ENCODE measurements at regions not wholly inside any gene's neighbourhood (a gene's known extent, or its start where the extent isn't known, plus 50 kb on each side); places are given as distances from the start of the nearest gene placed in this dataset.

DNA sequence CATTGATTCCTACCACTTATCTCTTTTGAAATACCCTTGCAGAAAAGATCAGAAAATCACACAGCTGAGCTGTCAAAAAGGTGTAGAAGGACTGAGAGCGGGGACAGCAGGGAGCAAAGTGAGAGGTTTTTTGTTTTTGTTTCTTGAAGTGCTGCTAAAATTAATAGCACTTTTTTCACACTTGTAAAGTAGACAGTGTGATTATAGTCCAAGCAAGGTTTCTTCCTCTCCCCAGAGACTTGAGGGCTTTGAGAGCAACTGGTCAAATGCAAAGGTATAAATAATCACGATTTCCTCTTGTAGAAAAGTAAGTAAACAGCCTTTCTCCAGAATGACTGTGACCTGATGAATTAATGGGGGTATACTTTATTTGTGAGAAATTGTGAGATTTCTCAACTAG, 326.9 kb downstream of the ZNF608 start:
- DNase-seq (ENCODE audit: low spot score): no peak
- TF ChIP-seq, protein P1, sequence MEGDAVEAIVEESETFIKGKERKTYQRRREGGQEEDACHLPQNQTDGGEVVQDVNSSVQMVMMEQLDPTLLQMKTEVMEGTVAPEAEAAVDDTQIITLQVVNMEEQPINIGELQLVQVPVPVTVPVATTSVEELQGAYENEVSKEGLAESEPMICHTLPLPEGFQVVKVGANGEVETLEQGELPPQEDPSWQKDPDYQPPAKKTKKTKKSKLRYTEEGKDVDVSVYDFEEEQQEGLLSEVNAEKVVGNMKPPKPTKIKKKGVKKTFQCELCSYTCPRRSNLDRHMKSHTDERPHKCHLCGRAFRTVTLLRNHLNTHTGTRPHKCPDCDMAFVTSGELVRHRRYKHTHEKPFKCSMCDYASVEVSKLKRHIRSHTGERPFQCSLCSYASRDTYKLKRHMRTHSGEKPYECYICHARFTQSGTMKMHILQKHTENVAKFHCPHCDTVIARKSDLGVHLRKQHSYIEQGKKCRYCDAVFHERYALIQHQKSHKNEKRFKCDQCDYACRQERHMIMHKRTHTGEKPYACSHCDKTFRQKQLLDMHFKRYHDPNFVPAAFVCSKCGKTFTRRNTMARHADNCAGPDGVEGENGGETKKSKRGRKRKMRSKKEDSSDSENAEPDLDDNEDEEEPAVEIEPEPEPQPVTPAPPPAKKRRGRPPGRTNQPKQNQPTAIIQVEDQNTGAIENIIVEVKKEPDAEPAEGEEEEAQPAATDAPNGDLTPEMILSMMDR (conservative IDR thresholded peaks at IDR 0.05; ENCODE audit: low read depth, low read length): no peak
- no peak for TF ChIP-seq EZH2 (IDR thresholded peaks at IDR 0.05; ENCODE audit: borderline replicate concordance, low read depth, low read length, poor library complexity, severe bottlenecking)
- H3K36me3 ChIP-seq (ENCODE audit: insufficient read depth, low read length, poor library complexity, severe bottlenecking): no peaks in the 10 kb centered on the region
- no TSS peak for BruUV-seq (replicated peaks)
- no peak overlapping the region for H3K4me3 ChIP-seq (ENCODE audit: low read depth, low read length, poor library complexity, severe bottlenecking)
- H3K9me3 ChIP-seq (ENCODE audit: low read depth, low read length, poor library complexity, severe bottlenecking): no peaks in the 10 kb centered on the region
- ChIA-PET CTCF (no interaction called here), POLR2A (ENCODE audit: low non-redundant PET) (no interaction called here)
- intact Hi-C loops (cut with micrococcal nuclease; ENCODE audit: unreplicated experiment): no loop called here
- H3K27ac ChIP-seq (ENCODE audit: low read depth, low read length, poor library complexity, severe bottlenecking): no peak overlapping the region
- H3K27me3 ChIP-seq (replicated peaks; ENCODE audit: insufficient read depth, low read depth, low read length, poor library complexity): no peaks in the 10 kb centered on the region
- H3K4me1 ChIP-seq (ENCODE audit: insufficient read depth, low read length, poor library complexity, severe bottlenecking): no peaks in the 10 kb centered on the region

DNA sequence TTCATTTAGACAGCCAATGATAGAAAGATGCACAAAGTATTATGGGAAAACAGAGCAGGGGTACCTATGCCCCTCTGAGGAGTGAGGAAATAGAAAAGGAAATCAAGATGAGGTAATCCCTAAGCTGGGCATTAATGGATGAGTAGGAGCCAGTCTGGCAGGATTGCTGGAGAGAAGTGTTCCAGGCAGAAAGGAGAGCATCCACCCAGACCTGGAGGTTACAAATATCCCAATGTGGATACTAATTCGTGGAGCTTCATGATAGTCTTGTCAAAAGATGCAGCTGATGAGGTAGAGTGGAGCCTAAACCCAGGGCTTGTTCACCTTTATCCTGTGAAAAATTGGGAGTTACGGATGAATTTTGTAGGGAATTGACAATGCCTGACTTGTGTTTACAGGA, 328.0 kb downstream of the ZNF608 start:
- no peaks in the 10 kb centered on the region for H3K9me3 ChIP-seq (ENCODE audit: low read depth, low read length, poor library complexity, severe bottlenecking)
- no peaks in the 10 kb centered on the region for H3K27me3 ChIP-seq (replicated peaks; ENCODE audit: insufficient read depth, low read depth, low read length, poor library complexity)
- TF ChIP-seq, protein P1 (conservative IDR thresholded peaks at IDR 0.05; ENCODE audit: low read depth, low read length): no peak
- no peak for TF ChIP-seq EZH2 (IDR thresholded peaks at IDR 0.05; ENCODE audit: borderline replicate concordance, low read depth, low read length, poor library complexity, severe bottlenecking)
- BruUV-seq (replicated peaks): no TSS peak
- POLR2A ChIA-PET (ENCODE audit: low non-redundant PET): no interaction called here
- H3K36me3 ChIP-seq (ENCODE audit: insufficient read depth, low read length, poor library complexity, severe bottlenecking): no peaks in the 10 kb centered on the region
- H3K4me1 ChIP-seq (ENCODE audit: insufficient read depth, low read length, poor library complexity, severe bottlenecking): no peaks in the 10 kb centered on the region
- DNase-seq (ENCODE audit: low spot score): no peak
- intact Hi-C loops (cut with micrococcal nuclease; ENCODE audit: unreplicated experiment): no loop called here
- CTCF ChIA-PET: no interaction called here
- no peak overlapping the region for H3K27ac ChIP-seq (ENCODE audit: low read depth, low read length, poor library complexity, severe bottlenecking)
- H3K4me3 ChIP-seq (ENCODE audit: low read depth, low read length, poor library complexity, severe bottlenecking): no peak overlapping the region

DNA sequence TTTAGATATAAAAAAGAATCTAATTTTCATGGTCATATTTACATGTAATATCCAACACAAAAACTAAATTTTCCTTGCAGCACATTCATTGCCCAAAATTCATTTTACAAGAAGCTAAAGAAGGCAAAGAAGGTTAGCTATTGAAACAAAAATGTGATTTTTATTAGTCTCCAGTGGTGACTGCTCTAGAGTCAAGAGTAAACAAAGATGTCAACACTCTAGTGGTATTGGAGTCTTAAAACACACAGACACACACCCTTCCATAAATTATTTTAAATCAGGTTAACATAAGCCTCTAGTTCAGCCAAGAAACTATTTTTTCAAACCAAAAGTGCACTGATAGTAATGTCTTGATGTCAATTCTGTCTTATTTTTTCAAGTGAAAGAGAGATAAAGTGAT, 329.2 kb downstream of the ZNF608 start:
- no peak overlapping the region for H3K27ac ChIP-seq (ENCODE audit: low read depth, low read length, poor library complexity, severe bottlenecking)
- TF ChIP-seq, protein P1 (conservative IDR thresholded peaks at IDR 0.05; ENCODE audit: low read depth, low read length): no peak
- no peak for TF ChIP-seq EZH2 (IDR thresholded peaks at IDR 0.05; ENCODE audit: borderline replicate concordance, low read depth, low read length, poor library complexity, severe bottlenecking)
- BruUV-seq (replicated peaks): no TSS peak
- DNase-seq (ENCODE audit: low spot score): no peak
- CTCF ChIA-PET: no interaction called here
- POLR2A ChIA-PET (ENCODE audit: low non-redundant PET): no interaction called here
- H3K9me3 ChIP-seq (ENCODE audit: low read depth, low read length, poor library complexity, severe bottlenecking): no peaks in the 10 kb centered on the region
- H3K36me3 ChIP-seq (ENCODE audit: insufficient read depth, low read length, poor library complexity, severe bottlenecking): no peaks in the 10 kb centered on the region
- intact Hi-C loops (cut with micrococcal nuclease; ENCODE audit: unreplicated experiment): no loop called here
- H3K4me1 ChIP-seq (ENCODE audit: insufficient read depth, low read length, poor library complexity, severe bottlenecking): no peaks in the 10 kb centered on the region
- H3K27me3 ChIP-seq (replicated peaks; ENCODE audit: insufficient read depth, low read depth, low read length, poor library complexity): no peaks in the 10 kb centered on the region
- no peak overlapping the region for H3K4me3 ChIP-seq (ENCODE audit: low read depth, low read length, poor library complexity, severe bottlenecking)
